ENCODE measurements at regions not wholly inside any gene's neighbourhood (a gene's known extent, or its start where the extent isn't known, plus 50 kb on each side); places are given as distances from the start of the nearest gene placed in this dataset.

DNA sequence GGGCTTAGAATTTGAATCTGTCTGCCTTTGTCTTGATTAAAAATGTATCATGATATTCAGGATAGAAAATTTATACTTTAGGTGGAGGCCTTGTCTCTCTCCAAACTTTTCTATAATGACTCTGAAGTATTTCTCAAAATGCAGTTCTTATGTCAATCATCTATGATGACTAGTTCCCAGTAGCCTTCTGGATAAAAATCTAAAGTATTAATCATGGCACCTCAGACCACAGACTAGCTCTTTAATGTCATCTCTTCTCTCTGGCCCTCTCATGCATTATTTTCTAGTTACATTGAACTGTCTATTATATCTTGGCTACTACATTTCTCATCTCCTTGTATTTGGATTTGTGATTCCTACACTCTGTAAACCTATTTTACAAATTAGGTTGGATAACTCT is 96.9 kb downstream of the ZPLD1 start:
- Histone ChIP-seq H4K20me1 (ENCODE audit: insufficient read depth) (no peaks in the 10 kb centered on the region), H3K4me3 (ENCODE audit: low read length) (no peak overlapping the region), H3K9ac (ENCODE audit: low read length) (no peak overlapping the region), H3K9me2 (ENCODE audit: insufficient read depth, low read length) (no peaks in the 10 kb centered on the region), H3K4me2 (ENCODE audit: low read length) (no peak overlapping the region), H3K27me3 (ENCODE audit: insufficient read depth, low read depth, low read length) (no peaks in the 10 kb centered on the region), H3K9me3 (ENCODE audit: low read length) (no peaks in the 10 kb centered on the region), H2AFZ (ENCODE audit: low read depth, low read length) (no peak overlapping the region), H3K36me3 (ENCODE audit: insufficient read depth, low read length) (no peaks in the 10 kb centered on the region), H3F3A (ENCODE audit: insufficient read depth, low read length, poor library complexity, severe bottlenecking) (no peaks in the 10 kb centered on the region), H3K79me2 (replicated peaks; ENCODE audit: insufficient read depth, low read length) (no peaks in the 10 kb centered on the region), H3K27ac (ENCODE audit: low read length) (no peak overlapping the region)
- no peak for TF ChIP-seq RAD21 (conservative IDR thresholded peaks at IDR 0.05)
- no peak for TF ChIP-seq SMC3 (conservative IDR thresholded peaks at IDR 0.05; ENCODE audit: poor library complexity)
- no peak for TF ChIP-seq POLR2AphosphoS5 (IDR thresholded peaks at IDR 0.05)
- TF ChIP-seq EP300 (conservative IDR thresholded peaks at IDR 0.05; ENCODE audit: poor library complexity, severe bottlenecking): no peak
- TF ChIP-seq TAF1 (IDR thresholded peaks at IDR 0.05; ENCODE audit: low read depth): no peak
- TF ChIP-seq EZH2 (IDR thresholded peaks at IDR 0.05; ENCODE audit: borderline replicate concordance, insufficient read depth, low read length, poor library complexity, severe bottlenecking): no peak
- TF ChIP-seq CTCF (IDR thresholded peaks at IDR 0.05; ENCODE audit: poor library complexity, severe bottlenecking): no peak
- no peak for TF ChIP-seq MXI1 (conservative IDR thresholded peaks at IDR 0.05; ENCODE audit: poor library complexity, severe bottlenecking)
- TF ChIP-seq REST (IDR thresholded peaks at IDR 0.05; ENCODE audit: borderline replicate concordance): no peak

- Histone ChIP-seq H3K9me3 (ENCODE audit: low read length) (no peaks in the 10 kb centered on the region), H3K27me3 (ENCODE audit: insufficient read depth, low read depth, low read length) (no peaks in the 10 kb centered on the region), H3K9ac (ENCODE audit: low read length) (no peak overlapping the region), H3K79me2 (replicated peaks; ENCODE audit: insufficient read depth, low read length) (no peaks in the 10 kb centered on the region), H4K20me1 (ENCODE audit: insufficient read depth) (no peaks in the 10 kb centered on the region), H3K36me3 (ENCODE audit: insufficient read depth, low read length) (no peaks in the 10 kb centered on the region), H3K27ac (ENCODE audit: low read length) (no peak overlapping the region), H3F3A (ENCODE audit: insufficient read depth, low read length, poor library complexity, severe bottlenecking) (no peaks in the 10 kb centered on the region), H3K4me2 (ENCODE audit: low read length) (no peak overlapping the region), H2AFZ (ENCODE audit: low read depth, low read length) (no peak overlapping the region), H3K4me3 (ENCODE audit: low read length) (no peak overlapping the region), H3K9me2 (ENCODE audit: insufficient read depth, low read length) (no peaks in the 10 kb centered on the region)
- no peak for TF ChIP-seq RAD21 (conservative IDR thresholded peaks at IDR 0.05)
- no peak for TF ChIP-seq EZH2 (IDR thresholded peaks at IDR 0.05; ENCODE audit: borderline replicate concordance, insufficient read depth, low read length, poor library complexity, severe bottlenecking)
- no peak for TF ChIP-seq CTCF (IDR thresholded peaks at IDR 0.05; ENCODE audit: poor library complexity, severe bottlenecking)
- no peak for TF ChIP-seq TAF1 (IDR thresholded peaks at IDR 0.05; ENCODE audit: low read depth)
- no peak for TF ChIP-seq MXI1 (conservative IDR thresholded peaks at IDR 0.05; ENCODE audit: poor library complexity, severe bottlenecking)
- no peak for TF ChIP-seq SMC3 (conservative IDR thresholded peaks at IDR 0.05; ENCODE audit: poor library complexity)
Observed at GRCh38 chr3:102532901-102533300, 98.1 kb downstream of the ZPLD1 start.
